ENCODE measurements at regions not wholly inside any gene's neighbourhood (a gene's known extent, or its start where the extent isn't known, plus 50 kb on each side); places are given as distances from the start of the nearest gene placed in this dataset.

DNA sequence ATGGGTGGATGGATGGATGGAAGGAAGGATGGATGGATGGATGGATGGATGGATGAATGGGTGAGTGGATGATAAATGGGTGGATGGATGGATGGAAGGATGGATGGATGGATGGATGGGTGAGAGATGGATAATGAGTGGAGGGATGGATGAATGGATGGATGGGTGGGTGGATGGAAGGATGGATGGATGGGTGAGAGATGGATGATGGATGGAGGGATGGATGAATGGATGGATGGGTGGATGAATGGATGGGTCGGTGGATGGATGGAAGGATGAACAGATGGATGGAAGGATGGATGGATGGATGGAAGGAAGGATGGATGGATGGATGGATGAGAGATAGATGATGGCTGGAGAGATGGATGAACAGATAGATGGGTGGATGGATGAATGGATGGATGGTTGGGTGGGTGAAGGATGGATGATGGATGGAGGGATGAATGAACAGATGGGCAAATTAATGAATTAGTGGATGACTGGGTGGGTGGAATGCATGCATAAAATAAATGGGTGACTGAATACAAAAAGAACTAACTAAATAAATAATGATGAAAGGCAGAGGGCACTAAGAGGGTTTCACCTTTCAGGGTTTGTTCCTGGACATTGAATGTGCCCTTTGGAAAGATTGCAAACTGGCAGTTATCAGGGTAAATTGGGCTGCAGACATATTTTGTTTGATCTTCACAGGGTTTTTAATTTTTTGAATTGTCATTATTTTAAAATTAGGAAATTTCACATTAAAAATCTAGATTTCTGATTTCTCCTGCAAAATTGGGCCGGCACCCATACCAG is 50.9 kb upstream of the PTPN1 start:
- no peaks in the 10 kb centered on the region for H3K36me3 ChIP-seq (ENCODE audit: control insufficient read depth, insufficient read depth, low read length)
- H3K9me3 ChIP-seq (ENCODE audit: control insufficient read depth, low read length): no peaks in the 10 kb centered on the region
- peaks cover 4% of the 10 kb centered on the region for H3K4me1 ChIP-seq
- H3K4me2 ChIP-seq (ENCODE audit: low read length): no peak overlapping the region
- no peak overlapping the region for H2AFZ ChIP-seq
- H3K79me2 ChIP-seq: no peaks in the 10 kb centered on the region
- H3K9ac ChIP-seq: no peak overlapping the region
- no peak overlapping the region for H3K27ac ChIP-seq
- TF ChIP-seq, protein P1, sequence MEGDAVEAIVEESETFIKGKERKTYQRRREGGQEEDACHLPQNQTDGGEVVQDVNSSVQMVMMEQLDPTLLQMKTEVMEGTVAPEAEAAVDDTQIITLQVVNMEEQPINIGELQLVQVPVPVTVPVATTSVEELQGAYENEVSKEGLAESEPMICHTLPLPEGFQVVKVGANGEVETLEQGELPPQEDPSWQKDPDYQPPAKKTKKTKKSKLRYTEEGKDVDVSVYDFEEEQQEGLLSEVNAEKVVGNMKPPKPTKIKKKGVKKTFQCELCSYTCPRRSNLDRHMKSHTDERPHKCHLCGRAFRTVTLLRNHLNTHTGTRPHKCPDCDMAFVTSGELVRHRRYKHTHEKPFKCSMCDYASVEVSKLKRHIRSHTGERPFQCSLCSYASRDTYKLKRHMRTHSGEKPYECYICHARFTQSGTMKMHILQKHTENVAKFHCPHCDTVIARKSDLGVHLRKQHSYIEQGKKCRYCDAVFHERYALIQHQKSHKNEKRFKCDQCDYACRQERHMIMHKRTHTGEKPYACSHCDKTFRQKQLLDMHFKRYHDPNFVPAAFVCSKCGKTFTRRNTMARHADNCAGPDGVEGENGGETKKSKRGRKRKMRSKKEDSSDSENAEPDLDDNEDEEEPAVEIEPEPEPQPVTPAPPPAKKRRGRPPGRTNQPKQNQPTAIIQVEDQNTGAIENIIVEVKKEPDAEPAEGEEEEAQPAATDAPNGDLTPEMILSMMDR (IDR thresholded peaks at IDR 0.05): no peak
- no peaks in the 10 kb centered on the region for H3K27me3 ChIP-seq (ENCODE audit: control insufficient read depth, insufficient read depth, low read length)
- no peak overlapping the region for H3K4me3 ChIP-seq (ENCODE audit: low read depth, low read length)

DNA sequence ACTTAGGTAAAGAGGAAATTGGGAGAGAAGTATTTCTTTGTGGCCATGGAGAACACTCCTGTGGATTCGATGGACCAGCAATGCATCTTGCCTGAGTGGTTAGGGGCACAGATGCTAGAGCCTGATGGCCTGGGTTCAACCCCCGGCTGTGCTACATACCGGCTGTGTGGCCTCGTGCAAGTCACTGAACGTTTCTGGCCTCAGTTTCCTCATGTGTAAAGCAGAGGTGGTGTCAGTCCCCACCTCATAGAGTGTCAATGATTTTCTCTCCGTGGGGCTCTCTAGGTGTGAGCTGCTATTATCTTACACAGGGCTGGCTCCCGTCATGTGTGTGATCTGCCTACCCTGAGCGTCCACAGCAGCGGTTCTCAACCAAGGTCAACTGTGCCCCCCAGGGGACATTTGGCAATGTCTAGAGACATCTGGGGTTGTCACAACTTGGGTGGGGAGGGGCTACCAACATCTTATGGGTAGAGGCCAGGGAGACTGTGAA is 50.0 kb upstream of the PTPN1 start:
- no peaks in the 10 kb centered on the region for H3K9me3 ChIP-seq (ENCODE audit: control insufficient read depth, low read length)
- peaks cover 4% of the 10 kb centered on the region for H3K4me1 ChIP-seq
- no peak overlapping the region for H3K4me3 ChIP-seq (ENCODE audit: low read depth, low read length)
- no peak overlapping the region for H2AFZ ChIP-seq
- H3K27ac ChIP-seq: no peak overlapping the region
- H3K36me3 ChIP-seq (ENCODE audit: control insufficient read depth, insufficient read depth, low read length): no peaks in the 10 kb centered on the region
- no peak overlapping the region for H3K4me2 ChIP-seq (ENCODE audit: low read length)
- TF ChIP-seq, protein P1 (IDR thresholded peaks at IDR 0.05): no peak
- no peak overlapping the region for H3K9ac ChIP-seq
- no peaks in the 10 kb centered on the region for H3K27me3 ChIP-seq (ENCODE audit: control insufficient read depth, insufficient read depth, low read length)
- no peaks in the 10 kb centered on the region for H3K79me2 ChIP-seq

All from parathyroid adenoma (tissue), 2 donors.